HepG2 (cell line): ENCODE measurements at regions not wholly inside any gene's neighbourhood (a gene's known extent, or its start where the extent isn't known, plus 50 kb on each side); places are given as distances from the start of the nearest gene placed in this dataset.

Source experiments
- ATAC-seq: fragments of 200-7000 bp; cut with Tn5 transposase; 3 replicates; pipeline ENCODE4 v1.9.1; 2020; ENCODE audit warnings: mild to moderate bottlenecking, moderate library complexity
- BruUV-seq: library from RNA; stranded (reverse); fragments of 400-500 nt; replicated peaks from 2 replicates; lab custom pipeline; 2021; lab: Mats Ljungman, UMichigan
- CTCF ChIA-PET: fragments of 300-600 bp; formaldehyde crosslinking; extraction: SDS; loops from one replicate; lab custom pipeline; 2021; ENCODE audit warnings: low total read pairs, inconsistent platforms, low intra/inter-chr PET ratio; lab: Yijun Ruan, JAX
- POLR2A ChIA-PET: fragments of 350-600 bp; sonication (Branson Sonifier 250); formaldehyde crosslinking; loops from one replicate; lab custom pipeline; 2020; ENCODE audit warnings: antibody characterized with exemption, inconsistent platforms; lab: Yijun Ruan, JAX
- DNase-seq: peaks from one replicate; pipeline ENCODE4 v3.0.0-alpha.2; 2015; ENCODE audit warnings: low spot score
- FAIRE-seq: peaks from 3 replicates; lab custom pipeline; 2011; peaks lifted over from hg19 to GRCh38; lab: Jason Lieb, UNC
- H2AFZ ChIP-seq: one replicate; pipeline ENCODE4 v1.6.1; 2011; ENCODE audit warnings: low read length, inconsistent platforms
- H3K27ac ChIP-seq: fragments of 300-600 bp; 3 replicates; pipeline ENCODE4 v1.8.0; 2011; ENCODE audit warnings: mixed run types, mild to moderate bottlenecking, mixed read lengths, low read length, inconsistent platforms; ENCODE audit not compliant: insufficient read depth; ENCODE audit errors: extremely low read length
- H3K27me3 ChIP-seq, 2 experiments: fragments of 200-600 bp in 1 of 2; 2 replicates in 1 of 2; 3 replicates in 1 of 2; pipeline versions ENCODE4 v1.6.0 to v1.8.0; 2011; ENCODE audit warnings: low read length in 2 of 2, mild to moderate bottlenecking in 2 of 2, moderate library complexity in 2 of 2, inconsistent platforms in 1 of 2; ENCODE audit not compliant: insufficient read depth in 2 of 2, control insufficient read depth in 1 of 2
- H3K36me3 ChIP-seq, 2 experiments: fragments of 200-600 bp in 1 of 2; replicated peaks in 1 of 2; 2 replicates in 1 of 2; 3 replicates in 1 of 2; pipeline versions ENCODE4 v1.5.1 to v1.8.0; 2011; ENCODE audit warnings: low read length in 2 of 2, inconsistent platforms in 1 of 2; ENCODE audit not compliant: insufficient read depth in 2 of 2, control insufficient read depth in 1 of 2
- H3K4me1 ChIP-seq: 2 replicates; pipeline ENCODE4 v1.5.1; 2012; ENCODE audit warnings: low read length, inconsistent platforms; ENCODE audit not compliant: insufficient read depth
- H3K4me2 ChIP-seq: 2 replicates; pipeline ENCODE4 v1.6.0; 2011; ENCODE audit warnings: low read depth, low read length, inconsistent platforms
- H3K4me3 ChIP-seq, 3 experiments: fragments of 200-600 bp in 1 of 3; sonication (generic), shearing (Covaris generic) in 1 of 3; replicated peaks in 1 of 3; 2 replicates each; pipeline ENCODE4 v1.5.1; 2011 to 2016; ENCODE audit warnings: low read length in 3 of 3, inconsistent platforms in 2 of 3, low read depth in 2 of 3, mild to moderate bottlenecking in 2 of 3, control low read depth in 1 of 3, mixed read lengths in 1 of 3; ENCODE audit not compliant: insufficient read depth in 1 of 3
- H3K79me2 ChIP-seq: one replicate; pipeline ENCODE4 v1.6.1; 2011; ENCODE audit warnings: low read length, inconsistent platforms; ENCODE audit not compliant: insufficient read depth
- H3K9ac ChIP-seq: 2 replicates; pipeline ENCODE4 v1.6.0; 2011; ENCODE audit warnings: mild to moderate bottlenecking, low read depth, low read length, inconsistent platforms; ENCODE audit not compliant: insufficient read depth
- H3K9me3 ChIP-seq: 2 replicates; pipeline ENCODE4 v1.5.1; 2012; ENCODE audit warnings: mild to moderate bottlenecking, low read length
- H4K20me1 ChIP-seq: 2 replicates; pipeline ENCODE4 v1.6.0; 2011; ENCODE audit warnings: inconsistent platforms, mild to moderate bottlenecking, low read length, moderate library complexity; ENCODE audit not compliant: insufficient read depth
- BCL6 ChIP-seq: IDR thresholded peaks from 2 replicates; pipeline ENCODE4 v1.6.1; 2016; ENCODE audit warnings: missing genetic modification reagents, missing compliant biosample characterization
- EED ChIP-seq: sonication (generic); formaldehyde crosslinking; IDR thresholded peaks from 2 replicates; pipeline ENCODE4 v1.5.0; 2020; ENCODE audit warnings: mild to moderate bottlenecking, missing genetic modification reagents
- FOXA3 ChIP-seq: IDR thresholded peaks from 2 replicates; pipeline ENCODE4 v1.6.1; 2016; ENCODE audit warnings: missing genetic modification reagents, missing compliant biosample characterization
- GABPB1 ChIP-seq: IDR thresholded peaks from 2 replicates; pipeline ENCODE4 v1.6.1; 2016; ENCODE audit warnings: mild to moderate bottlenecking, missing genetic modification reagents, moderate library complexity, missing compliant biosample characterization
- HIVEP1 ChIP-seq: sonication (generic); formaldehyde crosslinking; IDR thresholded peaks from 2 replicates; pipeline ENCODE4 v1.4.0; 2020; ENCODE audit warnings: mild to moderate bottlenecking, missing genetic modification reagents
- KDM4B ChIP-seq: sonication (generic); formaldehyde crosslinking; IDR thresholded peaks from 2 replicates; pipeline ENCODE4 v1.4.0; 2020; ENCODE audit warnings: missing genetic modification reagents
- NONO ChIP-seq, 2 experiments: fragments of 450-650 bp in 1 of 2; sonication (generic) in 1 of 2; formaldehyde crosslinking in 1 of 2; IDR thresholded peaks in 1 of 2; conservative IDR thresholded peaks in 1 of 2; 2 replicates each; pipeline versions ENCODE4 v1.6.1 to v1.8.0; 2017 to 2022; ENCODE audit warnings: mild to moderate bottlenecking in 1 of 2, missing genetic modification reagents in 1 of 2, moderate library complexity in 1 of 2
- SRSF4 ChIP-seq: fragments of 200-400 bp; formaldehyde crosslinking; IDR thresholded peaks from one replicate; pipeline ENCODE4 v1.6.1; 2018; ENCODE audit warnings: mild to moderate bottlenecking, low read depth, low read length, moderate library complexity; ENCODE audit not compliant: poor library complexity, severe bottlenecking
- WGBS: methylation state at CpG from one replicate; pipeline ENCODE4 v1.1.6; 2017; ENCODE audit warnings: low lambda C conversion rate; 5-methylcytosine and 5-hydroxymethylcytosine counted together
- in situ Hi-C: cut with HindIII; loops from 2 replicates; pipeline ENCODE4 v1.10.0; 2017; ENCODE audit warnings: low pct_unique_long_range_greater_than_20kb; ENCODE audit not compliant: extremely low pct_ligation_motif_present
- intact Hi-C: fragments of 100-400 bp; cut with micrococcal nuclease; formaldehyde crosslinking; loops from one replicate; pipeline ENCODE4 v1.10.0; 2022; ENCODE audit not compliant: unreplicated experiment
- TF ChIP-seq, protein P1 (sequence below): sonication (generic); formaldehyde crosslinking; IDR thresholded peaks from 2 replicates; pipeline ENCODE4 v1.5.0; 2020; ENCODE audit warnings: mild to moderate bottlenecking, missing genetic modification reagents
- TF ChIP-seq, protein P2 (sequence below): sonication (generic); formaldehyde crosslinking; IDR thresholded peaks from 2 replicates; pipeline ENCODE4 v1.4.0; 2020; ENCODE audit warnings: mild to moderate bottlenecking, missing genetic modification reagents
- TF ChIP-seq, protein P3 (sequence below): sonication (generic); formaldehyde crosslinking; IDR thresholded peaks from 2 replicates; pipeline ENCODE4 v1.4.0; 2020; ENCODE audit warnings: missing genetic modification reagents, mild to moderate bottlenecking, borderline replicate concordance

DNA sequence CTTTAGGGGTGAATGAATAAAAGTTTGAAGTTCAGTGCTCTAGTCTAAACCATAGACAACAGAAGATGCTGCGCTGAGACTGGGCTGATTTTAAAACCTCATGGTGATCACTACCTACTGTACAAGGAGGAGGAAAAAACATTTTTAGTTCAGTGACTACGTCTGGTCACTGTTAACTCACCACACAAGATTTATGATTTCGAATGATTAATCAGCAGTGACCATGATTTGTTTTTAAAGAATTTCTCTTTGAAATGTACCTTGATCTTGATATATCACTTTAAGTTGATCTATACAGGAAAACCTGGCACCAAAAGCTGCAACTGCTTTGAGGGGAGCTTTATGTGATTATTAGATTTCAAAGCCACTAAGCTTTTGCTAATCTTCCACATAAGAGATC, 286.3 kb downstream of the PDGFC start (continued):
- TF ChIP-seq, protein P1, sequence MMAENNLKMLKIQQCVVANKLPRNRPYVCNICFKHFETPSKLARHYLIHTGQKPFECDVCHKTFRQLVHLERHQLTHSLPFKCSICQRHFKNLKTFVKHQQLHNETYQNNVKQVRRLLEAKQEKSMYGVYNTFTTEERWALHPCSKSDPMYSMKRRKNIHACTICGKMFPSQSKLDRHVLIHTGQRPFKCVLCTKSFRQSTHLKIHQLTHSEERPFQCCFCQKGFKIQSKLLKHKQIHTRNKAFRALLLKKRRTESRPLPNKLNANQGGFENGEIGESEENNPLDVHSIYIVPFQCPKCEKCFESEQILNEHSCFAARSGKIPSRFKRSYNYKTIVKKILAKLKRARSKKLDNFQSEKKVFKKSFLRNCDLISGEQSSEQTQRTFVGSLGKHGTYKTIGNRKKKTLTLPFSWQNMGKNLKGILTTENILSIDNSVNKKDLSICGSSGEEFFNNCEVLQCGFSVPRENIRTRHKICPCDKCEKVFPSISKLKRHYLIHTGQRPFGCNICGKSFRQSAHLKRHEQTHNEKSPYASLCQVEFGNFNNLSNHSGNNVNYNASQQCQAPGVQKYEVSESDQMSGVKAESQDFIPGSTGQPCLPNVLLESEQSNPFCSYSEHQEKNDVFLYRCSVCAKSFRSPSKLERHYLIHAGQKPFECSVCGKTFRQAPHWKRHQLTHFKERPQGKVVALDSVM, result no peak
- TF ChIP-seq FOXA3 (CRISPR knock-in tag) (no peak), BCL6 (CRISPR knock-in tag) (no peak), NONO (IDR thresholded peaks at IDR 0.05) (no peak), NONO (CRISPR knock-in tag; conservative IDR thresholded peaks at IDR 0.05) (no peak)

DNA sequence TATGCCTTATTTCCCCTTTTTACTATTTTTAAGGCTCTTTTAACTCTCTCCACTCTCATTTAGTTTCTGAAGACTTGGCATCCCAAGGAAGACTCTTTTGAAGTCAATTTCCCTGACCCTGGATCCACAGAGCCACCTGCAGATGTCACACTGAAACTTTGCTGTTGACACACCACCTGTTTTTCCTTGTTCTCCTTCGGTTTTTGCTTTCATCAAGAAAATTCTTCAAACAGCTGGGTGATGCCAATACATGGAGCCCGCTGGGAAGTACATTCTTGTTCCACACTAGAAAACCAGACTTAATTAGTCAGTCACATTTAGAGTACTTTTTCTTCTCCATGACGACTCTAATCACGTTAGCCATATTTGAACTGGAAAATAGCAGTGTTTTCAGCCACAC, 293.9 kb downstream of the PDGFC start:
- no TSS peak for BruUV-seq
- intact Hi-C loops (loop anchor here (1.0 to 10.0 kb wide), 5 partner anchors 202 to 565 kb away; no protein-coding TSS in a partner anchor), in situ Hi-C loops (loop anchor here (10.0 kb wide), 1 partner anchor 203 kb away; no protein-coding TSS in a partner anchor)
- DNase-seq (no peak), ATAC-seq (no peak), FAIRE-seq (no peak)
- Histone ChIP-seq H3K9ac (no peak overlapping the region), H3K79me2 (no peaks in the 10 kb centered on the region), H3K4me2 (no peak overlapping the region), H3K4me3 (no peak overlapping the region), H3K36me3 (no peaks in the 10 kb centered on the region), H3K9me3 (no peaks in the 10 kb centered on the region), H3K27me3 (no peaks in the 10 kb centered on the region), H4K20me1 (no peaks in the 10 kb centered on the region), H2AFZ (no peak overlapping the region), H3K4me1 (no peaks in the 10 kb centered on the region), H3K27ac (no peak overlapping the region)
- no peak for TF ChIP-seq HIVEP1
- no peak for TF ChIP-seq EED (CRISPR knock-in tag)
- TF ChIP-seq, protein P2, sequence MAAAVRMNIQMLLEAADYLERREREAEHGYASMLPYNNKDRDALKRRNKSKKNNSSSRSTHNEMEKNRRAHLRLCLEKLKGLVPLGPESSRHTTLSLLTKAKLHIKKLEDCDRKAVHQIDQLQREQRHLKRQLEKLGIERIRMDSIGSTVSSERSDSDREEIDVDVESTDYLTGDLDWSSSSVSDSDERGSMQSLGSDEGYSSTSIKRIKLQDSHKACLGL, result no peak
- TF ChIP-seq KDM4B (CRISPR knock-in tag), result no peak
- no peak for TF ChIP-seq GABPB1 (CRISPR knock-in tag)
- TF ChIP-seq, protein P3, sequence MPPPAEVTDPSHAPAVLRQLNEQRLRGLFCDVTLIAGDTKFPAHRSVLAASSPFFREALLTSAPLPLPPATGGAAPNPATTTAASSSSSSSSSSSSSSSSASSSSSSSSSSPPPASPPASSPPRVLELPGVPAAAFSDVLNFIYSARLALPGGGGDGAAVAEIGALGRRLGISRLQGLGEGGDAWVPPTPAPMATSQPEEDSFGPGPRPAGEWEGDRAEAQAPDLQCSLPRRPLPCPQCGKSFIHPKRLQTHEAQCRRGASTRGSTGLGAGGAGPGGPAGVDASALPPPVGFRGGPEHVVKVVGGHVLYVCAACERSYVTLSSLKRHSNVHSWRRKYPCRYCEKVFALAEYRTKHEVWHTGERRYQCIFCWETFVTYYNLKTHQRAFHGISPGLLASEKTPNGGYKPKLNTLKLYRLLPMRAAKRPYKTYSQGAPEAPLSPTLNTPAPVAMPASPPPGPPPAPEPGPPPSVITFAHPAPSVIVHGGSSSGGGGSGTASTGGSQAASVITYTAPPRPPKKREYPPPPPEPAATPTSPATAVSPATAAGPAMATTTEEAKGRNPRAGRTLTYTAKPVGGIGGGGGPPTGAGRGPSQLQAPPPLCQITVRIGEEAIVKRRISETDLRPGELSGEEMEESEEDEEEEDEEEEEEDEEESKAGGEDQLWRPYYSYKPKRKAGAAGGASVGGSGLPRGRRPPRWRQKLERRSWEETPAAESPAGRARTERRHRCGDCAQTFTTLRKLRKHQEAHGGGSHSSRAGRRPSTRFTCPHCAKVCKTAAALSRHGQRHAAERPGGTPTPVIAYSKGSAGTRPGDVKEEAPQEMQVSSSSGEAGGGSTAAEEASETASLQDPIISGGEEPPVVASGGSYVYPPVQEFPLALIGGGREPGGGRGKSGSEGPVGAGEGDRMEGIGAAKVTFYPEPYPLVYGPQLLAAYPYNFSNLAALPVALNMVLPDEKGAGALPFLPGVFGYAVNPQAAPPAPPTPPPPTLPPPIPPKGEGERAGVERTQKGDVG, result no peak
- TF ChIP-seq SRSF4, result no peak
- ChIA-PET CTCF (interaction anchor here (0.7 kb wide), 1 partner anchor 202 kb away, joined by 4 read pairs; no protein-coding TSS in a partner anchor), POLR2A (no interaction called here)
- 3% methylated on average over 4 of the region's 4 CpGs for WGBS
